Activated CD8-positive, alpha-beta memory T cell treated with anti-CD3 and anti-CD28 coated beads for 4 hours (primary cell): ENCODE measurements at regions not wholly inside any gene's neighbourhood (a gene's known extent, or its start where the extent isn't known, plus 50 kb on each side); places are given as distances from the start of the nearest gene placed in this dataset.
"Not testable (repeated sequence)": the region's sequence is repeated elsewhere in the genome, so short reads cannot be mapped to it uniquely, and the experiment has no call there.

Experiments used
- DNase-seq, 2 donors: peaks; one replicate each; pipeline ENCODE4 v3.0.0-alpha.2; 2020; ENCODE audit warnings: low read depth in 2 of 2

DNA sequence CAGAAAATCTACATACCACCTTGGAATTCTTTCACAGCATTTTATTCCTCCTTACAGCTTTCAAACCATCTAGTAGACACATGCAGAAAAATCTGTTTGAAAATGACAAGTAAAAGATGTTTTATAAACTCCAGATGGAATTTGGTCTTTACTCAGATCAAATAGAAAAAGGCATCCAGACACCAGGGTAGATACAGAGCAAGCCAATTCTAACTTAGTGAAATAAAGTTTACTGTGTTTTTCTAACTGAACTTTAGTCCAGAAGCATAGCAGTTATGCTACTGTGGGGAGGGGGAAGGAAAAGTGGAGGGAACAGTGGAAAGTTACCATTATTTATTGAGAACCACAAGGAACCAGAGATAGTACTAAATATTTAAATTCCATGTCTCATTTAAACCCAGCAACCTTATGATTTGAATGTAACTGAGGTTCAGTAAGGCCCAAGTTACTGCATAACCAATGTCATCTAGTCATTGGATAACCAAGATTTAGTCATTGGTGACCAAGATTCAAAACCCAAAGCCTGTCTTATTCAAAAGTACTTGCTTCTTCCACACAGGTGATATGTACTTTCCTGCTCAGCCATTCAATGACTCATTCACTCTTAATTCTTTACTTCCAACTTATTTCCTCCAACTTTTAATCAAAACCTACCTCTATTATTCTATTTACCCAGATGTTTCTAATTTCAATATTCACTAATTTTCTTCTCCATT lies 57.7 kb downstream of the RAD51AP2 start:
- no peak for DNase-seq

DNA sequence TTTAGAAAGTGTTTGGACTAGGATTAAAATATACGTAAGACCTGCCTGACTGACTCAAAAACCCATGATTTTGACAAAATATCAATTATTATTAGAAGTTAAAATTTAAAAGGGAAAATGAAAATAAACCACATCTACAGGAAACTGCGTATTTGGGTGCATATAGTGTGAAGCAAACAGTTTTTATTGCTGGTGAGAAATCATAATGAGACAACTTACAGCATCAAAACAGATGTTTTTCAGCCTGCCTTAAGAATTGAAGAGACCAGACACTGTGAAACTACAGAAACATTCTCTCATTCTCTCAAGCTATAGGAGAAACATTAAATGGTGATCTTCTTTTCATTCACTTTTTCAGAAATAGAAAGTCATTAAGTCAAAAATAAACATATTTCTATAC lies 62.9 kb downstream of the RAD51AP2 start:
- DNase-seq, result no peak

DNA sequence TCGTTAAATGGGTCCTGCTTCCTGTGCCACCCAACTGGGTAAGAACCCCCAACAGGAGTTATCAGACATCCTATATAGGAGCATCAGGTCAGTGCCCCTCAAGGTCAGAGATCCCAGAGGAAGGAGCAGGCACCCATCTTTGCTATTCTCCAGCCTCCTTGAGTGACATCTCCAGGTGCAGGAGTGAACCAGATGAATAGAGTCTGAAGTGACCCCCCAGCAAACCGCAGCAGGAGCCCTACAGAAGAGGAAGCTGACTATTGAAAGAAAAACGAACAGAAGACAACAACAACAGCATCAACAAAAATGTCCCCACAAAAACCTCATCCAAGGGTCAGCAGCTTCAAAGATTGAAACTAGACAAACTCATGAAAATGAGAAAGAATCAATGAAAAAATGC lies 72.0 kb downstream of the RAD51AP2 start:
- not testable (repeated sequence) for DNase-seq

DNA sequence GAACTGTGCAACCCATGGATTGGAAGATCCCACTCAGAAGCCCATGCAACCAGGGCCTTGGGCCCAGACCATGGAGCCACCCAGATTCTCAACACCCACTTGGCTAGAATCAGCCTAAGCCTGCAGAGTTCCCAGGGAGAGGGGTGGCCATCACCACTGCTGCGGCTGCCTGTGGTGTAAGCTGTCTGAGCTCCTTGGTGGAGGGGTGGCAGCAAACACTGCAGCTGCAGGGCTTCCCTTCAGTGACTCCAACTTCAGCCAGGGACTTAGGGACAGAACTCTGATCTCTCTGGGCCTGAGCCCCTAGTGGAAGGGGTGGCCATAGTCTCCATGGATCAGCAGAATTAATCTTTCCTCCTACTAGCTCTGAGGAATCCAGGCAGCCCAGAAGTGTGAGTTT lies 72.5 kb downstream of the RAD51AP2 start:
- DNase-seq, result no peak

DNA sequence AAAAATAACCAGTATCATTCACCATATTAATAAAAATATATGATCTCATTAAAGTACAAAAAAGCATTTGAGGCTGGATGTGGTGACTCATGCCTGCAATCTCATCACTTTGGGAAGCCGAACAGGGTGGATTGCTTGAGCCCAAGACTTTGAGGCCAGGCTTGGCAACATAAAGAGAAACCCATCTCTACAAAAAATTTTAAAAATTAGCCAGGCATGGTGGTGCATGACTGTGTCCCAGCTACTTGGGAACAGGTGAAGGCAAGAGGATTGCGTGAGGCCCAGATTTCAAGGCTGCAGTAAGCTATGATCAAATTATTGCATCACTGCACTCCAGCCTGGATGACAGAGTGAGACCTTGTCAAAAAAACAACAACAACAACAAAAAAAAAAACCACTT lies 75.9 kb downstream of the RAD51AP2 start:
- DNase-seq, result no peak

DNA sequence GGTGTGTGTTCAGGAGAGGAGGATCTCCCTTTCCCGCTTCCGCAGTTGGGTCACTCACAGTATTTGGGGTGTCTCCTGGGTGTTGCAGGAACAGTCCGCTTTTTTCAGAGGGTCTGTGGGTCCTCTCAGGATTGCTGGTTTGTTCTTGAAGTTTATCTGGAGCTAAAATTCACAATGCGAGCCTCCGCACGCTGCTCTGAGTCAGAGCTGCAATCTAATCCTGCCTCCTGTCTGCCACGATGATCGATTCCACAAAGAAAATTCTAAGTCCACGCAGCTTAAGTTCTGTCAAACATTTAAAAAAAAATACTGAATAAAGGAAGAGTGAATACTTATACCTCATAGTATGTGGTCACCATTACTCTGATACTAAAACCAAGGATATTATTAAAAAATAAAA lies 76.5 kb downstream of the RAD51AP2 start:
- no peak for DNase-seq

DNA sequence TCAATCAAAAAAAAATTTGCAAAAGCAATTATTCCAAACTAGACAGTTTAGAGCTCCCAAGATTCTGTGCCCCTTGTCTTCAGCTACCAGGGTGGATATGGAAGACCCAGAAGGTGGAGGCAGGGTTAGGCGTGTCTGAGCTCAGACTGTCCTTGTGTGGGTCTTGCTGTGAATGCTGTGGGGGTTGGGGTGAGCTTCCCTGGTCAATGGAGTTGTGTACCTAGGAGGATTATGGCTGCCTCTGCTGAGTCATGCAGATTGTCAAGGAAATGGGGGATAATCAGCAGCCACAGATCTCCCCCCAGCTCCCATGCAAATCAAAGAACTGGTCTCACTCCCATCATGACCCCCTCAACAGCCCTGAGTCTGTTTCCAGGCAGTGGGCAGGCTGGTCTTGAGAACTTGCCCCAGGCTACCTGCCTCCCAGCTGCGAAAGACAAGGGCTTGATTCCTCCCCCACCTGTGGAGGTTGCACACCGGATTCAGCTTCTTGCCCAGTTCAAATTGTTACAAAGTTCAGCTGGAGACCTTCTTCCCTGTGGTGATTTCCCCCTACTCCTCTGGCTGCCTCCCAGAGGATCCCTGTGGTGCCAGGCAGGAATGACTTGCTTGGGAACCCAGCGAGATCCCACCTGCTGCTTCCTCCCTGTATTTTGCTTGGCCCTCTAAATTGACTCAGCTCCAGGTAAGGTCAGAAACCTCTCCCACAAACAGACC lies 77.0 kb downstream of the RAD51AP2 start:
- no peak for DNase-seq

DNA sequence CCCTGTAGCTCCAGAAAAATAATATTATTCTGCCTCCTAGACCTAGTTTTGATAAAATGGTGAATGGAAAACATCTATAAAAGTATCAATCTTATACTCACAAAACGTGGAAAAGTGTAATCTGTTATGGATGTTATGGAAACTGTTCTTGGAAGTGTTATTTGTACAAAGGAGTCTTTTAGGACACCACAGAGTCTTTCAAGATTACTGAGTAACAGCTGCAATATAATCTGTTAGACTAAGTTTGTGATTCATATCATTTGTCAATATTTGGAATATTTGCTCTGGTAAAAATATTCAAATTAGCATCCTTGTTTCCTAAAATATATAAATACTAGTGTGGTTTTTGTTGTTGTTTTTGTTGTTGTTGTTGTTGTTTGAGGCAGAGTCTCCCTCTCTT lies 87.9 kb downstream of the RAD51AP2 start:
- DNase-seq, result no peak

DNA sequence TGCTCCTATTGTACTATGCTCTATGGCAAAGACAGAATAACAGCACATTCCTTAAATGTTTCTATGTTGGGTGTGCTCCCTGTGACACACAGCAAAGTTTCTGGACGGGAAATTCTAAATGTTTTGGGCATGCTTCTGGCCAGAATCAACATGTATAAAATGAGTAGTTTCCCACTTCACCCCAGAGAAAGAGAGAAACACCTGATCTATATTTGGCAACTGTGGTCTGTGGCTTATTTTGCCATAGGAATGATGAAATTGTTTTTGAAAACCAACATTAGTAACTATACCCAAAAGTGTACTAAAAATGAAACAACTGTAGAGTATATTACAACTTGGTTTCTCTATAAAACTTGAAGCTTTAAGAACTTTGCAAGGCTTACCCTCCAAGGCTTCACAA lies 89.1 kb downstream of the RAD51AP2 start:
- DNase-seq, result no peak

DNA sequence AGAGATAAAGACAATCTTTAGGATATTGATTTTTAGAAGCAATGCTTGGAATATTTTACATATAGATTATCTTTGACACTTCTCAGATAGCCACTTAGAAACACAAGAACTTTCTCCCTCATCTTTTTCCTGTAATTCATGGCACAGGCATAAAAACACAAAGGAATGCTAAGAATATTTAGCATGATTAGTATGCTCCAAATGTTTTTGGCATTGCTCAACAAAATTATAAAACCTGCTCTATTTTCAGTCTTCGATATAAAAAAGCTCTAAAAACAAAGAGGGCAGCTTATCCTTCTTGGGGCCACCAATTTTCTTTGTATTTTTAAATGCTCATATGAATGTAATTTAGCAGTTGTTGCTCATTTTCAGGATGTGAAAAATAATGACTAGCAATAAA lies 90.8 kb downstream of the RAD51AP2 start:
- no peak for DNase-seq

DNA sequence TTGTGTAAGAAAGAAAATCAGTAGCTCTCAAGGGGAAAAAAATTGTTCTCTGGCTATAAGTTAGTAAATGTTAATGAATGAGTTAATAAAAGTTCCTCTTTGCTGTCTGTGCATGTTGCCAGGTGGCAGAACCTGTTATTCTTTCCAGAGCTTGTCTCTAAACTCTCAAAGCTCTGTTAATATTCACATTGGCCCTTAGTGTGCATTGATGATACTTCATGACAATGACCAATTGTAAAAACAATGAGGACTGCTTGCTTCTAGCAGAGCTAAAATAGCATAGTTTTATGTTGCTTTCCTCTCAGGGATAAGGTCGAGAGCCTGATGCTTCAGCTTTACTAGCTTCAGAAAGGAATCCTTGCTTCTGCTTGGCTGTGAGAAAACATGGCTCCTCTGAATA lies 91.5 kb downstream of the RAD51AP2 start:
- no peak for DNase-seq

DNA sequence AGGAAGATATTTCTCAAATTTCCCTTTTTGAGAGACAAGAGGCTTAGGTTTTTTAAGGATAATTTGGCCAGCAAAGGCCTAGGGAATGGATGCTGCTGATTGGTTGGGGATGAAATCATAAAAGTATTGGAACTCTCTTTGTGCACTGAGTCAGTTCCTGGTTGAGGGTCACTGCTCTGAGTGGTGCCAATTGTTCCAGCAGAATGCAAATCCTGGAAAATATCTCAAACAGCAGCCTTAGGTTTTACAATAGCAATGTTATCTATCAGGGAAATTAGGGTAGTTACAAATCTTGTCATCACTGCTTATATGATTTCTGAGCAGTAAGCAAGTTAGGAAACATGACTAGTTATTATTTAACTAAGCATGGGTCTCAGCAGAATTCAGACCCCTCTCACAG lies 96.2 kb downstream of the RAD51AP2 start:
- no peak for DNase-seq

DNA sequence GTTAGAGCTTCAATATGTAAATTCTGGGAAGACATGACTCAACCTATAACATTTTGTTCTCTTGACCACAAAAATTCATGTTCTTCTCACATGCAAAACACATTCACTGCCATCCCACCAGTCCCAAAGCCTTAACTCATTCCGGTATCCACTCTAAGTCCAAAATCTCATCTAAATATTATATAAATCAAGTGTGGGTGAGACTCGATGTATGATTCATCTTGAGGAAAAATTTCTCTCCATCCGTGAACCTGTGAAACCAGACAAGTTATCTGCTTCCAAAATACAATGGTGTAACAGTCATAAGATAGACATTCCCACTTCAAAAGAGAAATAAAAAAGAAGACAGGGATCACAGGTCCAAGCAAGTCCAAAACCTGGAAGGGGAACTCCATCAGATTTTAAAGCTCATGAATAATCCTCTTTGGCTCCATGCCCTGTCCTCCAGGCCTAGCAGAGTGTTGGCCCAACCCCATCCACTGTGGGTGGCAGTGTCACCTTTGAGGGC lies 101.3 kb downstream of the RAD51AP2 start:
- DNase-seq, result no peak

DNA sequence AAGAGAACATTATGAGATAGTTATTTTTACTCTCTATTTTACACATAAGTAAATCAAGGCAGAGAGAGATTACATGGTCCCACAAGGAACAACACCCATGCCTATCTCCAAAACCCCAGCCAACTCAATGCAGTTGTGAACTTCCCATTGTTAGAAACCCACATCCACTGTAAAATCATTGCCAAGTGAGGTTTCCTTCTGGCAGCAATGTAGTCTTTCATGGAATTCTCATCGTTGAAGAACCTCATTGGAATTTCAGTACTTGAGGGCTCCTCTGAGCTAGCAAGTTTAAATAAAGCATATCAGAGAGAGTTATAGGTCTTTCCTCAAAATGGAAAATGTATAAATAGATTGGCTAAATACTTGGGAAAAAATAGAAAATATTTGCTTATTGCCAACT lies 105.2 kb downstream of the RAD51AP2 start:
- no peak for DNase-seq

DNA sequence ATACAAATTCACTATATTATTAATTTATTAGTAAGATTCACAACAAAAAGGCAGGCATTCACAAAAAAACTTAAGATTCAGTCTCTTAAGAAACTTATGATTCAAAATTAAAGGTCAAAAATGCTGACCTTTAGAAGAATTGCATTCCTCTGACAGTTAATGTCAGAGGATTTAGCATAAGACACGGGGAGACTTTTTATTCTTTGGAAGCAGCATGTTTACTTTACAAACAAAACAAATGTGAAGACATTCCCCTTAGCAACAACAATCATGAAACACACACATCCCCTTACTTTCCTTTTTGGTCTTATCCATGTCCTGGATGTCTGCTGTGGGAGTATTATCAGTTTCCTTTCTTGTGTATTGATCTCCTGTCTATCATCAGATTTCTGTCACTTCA lies 117.1 kb downstream of the RAD51AP2 start:
- no peak for DNase-seq

DNA sequence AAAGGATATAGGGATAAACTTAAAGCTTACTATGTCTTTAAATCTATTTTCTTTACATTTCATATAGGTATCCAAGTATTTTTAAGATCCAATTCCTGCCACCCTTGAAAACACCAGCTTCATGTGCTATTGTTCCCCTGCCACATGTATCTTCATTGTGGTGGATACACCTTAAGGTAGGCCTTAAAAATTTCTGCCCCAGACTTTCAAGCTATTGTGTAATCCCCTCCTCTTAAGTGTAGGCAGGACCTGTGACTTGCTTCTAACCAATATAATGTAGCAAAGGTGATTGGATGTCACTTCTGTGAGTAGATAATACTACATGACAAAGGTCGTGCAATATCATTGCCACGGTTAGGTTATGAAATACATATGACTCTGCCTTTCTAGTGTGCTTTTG lies 119.5 kb downstream of the RAD51AP2 start:
- DNase-seq, result no peak

DNA sequence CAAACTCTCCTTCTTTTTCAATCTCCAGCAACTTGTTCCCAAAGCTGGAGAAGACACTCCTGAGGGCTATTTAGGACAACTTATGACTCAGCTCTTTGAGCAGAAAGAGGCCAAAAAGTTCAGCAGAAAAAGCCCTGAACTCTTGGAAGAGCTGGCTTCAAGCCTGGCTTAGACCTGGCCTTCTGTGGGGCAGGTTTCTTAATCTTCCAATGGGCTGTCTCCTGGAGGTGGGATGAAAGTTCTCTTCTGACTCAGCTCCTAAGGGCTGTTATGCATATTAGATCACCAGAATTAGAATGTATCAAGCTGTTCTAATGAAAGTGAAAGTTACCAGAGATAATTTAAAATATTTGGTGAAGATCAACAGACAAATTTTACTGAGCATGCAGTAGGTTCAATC lies 129.4 kb downstream of the RAD51AP2 start:
- no peak for DNase-seq

DNA sequence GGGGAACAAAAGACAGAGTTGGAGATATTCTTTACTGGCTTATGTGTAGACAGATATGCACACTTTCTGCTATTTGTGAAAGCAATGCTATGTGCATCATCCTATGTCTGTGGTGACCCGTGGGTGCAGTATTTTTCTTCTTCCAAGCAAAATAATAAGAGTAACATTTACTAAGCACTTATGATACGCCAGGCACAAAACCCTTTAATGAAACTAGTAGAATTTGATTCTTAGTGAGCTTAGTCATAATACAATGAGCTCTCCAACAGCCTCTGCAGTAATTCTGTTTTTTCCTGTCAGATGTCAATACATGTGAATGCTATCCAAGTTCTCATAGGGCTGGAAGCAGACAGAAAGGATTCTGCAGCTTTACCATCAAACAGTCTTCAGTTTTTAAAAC lies 130.6 kb downstream of the RAD51AP2 start:
- DNase-seq, result no peak

DNA sequence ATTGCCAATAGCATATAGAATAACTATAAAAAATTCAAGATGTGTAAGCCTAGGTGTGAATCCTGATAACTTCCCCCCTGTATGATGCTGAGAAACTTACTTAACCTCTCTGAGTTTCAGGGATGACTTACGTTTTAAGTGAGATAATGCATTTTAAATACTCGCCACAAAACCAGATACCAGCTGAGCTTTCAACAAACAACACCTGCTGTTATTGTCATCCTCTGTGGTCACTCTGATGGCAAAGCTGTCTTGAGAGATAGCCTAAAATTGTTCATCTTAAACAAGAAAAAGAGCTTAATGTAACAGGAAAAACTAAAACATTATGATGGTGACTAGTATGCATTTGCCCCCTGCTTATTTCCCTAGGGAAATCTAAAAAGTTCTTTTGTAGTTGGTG lies 131.5 kb downstream of the RAD51AP2 start:
- DNase-seq, result no peak

DNA sequence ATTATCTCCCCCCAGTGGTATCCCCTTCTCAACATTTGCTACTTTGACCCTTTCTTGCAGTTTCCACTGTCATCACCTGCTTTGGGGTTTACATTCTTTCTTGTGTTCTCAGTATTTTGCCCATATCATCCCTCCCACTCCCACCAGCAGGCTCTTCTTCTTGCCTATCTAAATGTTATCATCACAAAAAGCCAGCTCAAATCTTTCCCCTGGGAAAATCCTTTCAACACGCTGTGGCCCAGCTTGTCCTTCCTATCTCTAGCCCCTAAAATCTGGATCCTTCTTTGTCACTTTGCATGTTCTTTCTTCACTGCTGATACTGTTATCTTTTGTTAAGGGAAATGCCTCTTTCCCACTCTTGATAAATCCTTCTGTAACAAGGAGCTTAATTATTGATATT lies 138.2 kb downstream of the RAD51AP2 start:
- DNase-seq, result no peak

DNA sequence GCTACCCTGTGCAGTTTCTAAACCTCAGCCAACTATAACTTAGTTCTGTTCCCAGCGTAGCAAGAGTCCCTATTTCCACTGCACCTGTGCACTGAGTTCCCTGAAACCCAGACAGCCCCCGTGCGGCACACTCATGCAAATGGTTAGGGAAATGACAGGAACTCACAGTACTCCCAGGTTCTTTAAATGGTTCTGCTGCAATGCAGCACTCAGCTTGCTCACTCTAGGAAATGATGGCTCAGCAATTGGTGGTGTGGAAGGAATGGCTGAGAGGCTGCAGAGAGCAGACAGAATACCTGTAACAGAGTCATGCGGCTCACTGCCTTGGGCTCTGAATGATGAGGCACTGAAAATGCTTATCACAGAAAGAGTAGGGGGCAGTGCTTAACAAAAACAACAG lies 143.0 kb downstream of the RAD51AP2 start:
- no peak for DNase-seq

DNA sequence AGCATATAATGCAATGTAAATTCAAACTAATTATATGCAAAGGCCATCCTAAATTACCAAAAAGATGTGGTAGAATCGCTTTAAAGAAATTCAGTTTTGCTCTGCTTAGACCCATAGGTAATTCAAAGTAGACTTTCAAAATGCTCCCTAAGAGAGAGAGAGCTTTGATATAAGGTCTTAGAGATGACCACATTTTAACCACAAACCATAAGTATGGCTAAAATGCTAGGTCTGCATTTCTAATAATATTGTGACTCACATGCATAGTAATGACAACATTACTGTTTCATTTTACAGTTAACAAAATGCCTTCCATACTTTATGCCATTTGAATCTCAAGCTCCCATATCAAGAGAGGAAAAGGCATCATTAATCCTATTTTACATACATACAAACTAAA lies 144.5 kb downstream of the RAD51AP2 start:
- DNase-seq, result no peak

DNA sequence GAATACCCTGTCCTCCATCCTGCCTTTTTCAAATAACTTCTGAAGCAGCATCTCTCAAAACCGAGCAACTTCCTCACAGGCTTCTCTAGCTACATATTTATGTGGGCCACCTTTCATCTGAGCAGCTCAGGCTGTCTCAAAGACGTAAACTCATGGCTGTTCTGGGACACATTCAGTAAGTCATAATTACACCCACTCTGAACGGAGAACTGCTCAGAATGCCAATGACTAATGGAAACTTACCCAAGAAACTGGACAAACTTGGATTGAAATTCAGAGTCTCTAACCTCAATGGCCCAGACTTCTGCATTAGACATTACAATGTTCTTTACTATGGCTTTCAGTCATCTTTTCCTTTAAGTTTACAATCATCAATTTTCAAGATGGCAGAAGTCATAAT lies 145.2 kb downstream of the RAD51AP2 start:
- DNase-seq, result no peak

DNA sequence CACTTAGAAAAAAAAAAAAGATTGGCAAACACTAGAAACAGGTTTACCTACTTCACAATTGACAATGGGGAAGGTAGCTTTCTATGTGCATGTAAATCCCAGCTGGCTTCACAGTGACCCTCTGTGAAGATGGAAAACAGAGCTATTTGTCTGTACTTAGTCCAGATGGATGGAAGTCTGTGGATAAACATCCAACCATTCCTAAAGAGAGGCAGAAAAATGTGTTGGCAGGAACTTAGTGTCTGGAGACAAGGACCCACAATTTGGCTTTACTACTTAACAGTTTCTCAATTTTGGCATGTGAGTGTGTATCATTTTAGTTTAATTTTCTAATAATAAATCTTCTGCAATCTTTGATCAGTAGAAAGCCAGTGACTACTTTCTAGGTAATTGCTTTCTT lies 154.4 kb downstream of the RAD51AP2 start:
- no peak for DNase-seq
